Right renal cortex interstitium (tissue), 3 donors: ENCODE measurements at regions not wholly inside any gene's neighbourhood (a gene's known extent, or its start where the extent isn't known, plus 50 kb on each side); places are given as distances from the start of the nearest gene placed in this dataset.
"Not testable (repeated sequence)": the region's sequence is repeated elsewhere in the genome, so short reads cannot be mapped to it uniquely, and the experiment has no call there.

Experiments
- DNase-seq, 3 donors: peaks; one replicate each; pipeline ENCODE4 v3.0.0-alpha.2; 2013; ENCODE audit warnings: low read depth in 3 of 3, low spot score in 2 of 3

DNA sequence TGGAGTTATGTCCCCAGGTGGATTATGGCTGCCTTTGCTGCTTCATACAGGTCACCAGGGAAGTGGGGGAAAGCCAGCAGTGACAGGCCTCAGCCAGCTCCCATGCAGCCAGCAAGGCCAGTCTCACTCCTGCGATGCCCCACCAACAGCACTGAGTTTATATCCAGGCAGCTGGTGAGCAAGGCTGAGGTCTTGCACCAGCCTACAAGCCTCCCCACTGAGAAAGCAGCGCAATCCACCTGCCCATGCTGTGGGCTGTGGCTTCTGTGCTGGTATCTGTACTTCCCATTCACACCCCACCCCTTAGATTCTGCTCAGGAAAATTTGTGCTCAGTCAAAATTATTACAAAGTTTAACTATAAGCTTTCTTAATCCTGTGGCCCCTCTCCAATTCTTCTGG lies 153.5 kb downstream of the HHIP start:
- DNase-seq: no peak

DNA sequence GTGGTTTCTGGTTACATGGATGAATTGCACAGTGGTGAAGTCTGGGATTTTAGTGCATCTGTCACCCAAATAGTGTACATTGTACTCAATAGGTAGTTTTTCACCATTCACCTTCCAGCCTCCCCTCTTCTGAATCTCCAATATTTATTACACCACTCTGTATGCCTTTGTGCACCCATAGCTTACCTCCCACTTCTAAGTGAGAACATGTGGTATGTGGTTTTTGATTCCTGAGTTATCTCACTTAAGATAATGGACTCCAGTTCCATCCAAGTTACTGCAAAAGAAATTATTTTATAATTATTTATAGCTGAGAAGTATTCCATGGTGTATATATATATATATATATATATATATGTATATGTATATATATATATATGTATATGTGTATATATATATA lies 155.8 kb downstream of the HHIP start:
- no peak for DNase-seq

DNA sequence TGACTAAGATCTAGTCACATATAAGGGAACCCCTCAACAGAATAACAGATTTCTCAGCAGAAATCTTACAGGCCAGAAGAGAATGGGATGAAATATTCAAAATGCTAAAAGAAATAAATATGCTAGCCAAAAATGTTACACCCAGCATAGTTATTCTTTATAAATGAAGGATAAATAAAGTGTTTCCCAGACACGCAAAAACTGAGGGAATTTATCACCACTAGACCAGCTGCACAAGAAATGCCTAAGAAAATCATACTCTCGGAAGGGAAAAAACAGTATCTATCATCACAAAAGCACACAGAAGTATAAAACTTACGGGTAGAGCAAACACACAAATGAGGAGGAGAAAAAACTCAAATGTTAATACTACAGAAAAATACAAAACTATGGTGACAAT lies 162.1 kb downstream of the HHIP start:
- DNase-seq: no peak

DNA sequence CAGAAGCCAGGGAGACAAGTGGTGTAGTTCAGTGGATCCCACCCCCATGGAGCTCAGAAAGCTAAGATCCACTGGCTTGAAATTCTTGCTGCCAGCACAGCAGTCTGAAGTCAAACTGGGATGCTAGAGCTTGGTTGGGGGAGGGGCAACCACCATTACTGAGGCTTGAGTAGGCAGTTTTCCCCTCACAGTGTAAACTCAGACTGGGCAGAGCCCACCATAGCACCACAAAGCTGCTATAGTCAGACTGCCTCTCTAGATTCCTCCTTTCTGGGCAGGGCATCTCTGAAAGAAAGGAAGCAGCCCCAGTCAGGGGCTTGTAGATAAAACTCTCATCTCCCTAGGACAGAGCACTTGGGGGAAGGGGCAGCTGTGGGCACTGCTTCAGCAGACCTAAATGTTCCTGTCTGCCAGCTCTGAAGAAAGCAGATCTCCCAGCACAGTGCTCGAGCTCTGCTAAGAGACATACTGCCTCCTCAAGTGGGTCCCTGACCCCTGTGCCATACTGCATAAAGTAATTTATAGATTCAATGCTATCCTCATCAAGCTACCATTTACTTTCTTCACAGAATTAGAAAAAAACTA lies 163.2 kb downstream of the HHIP start:
- no peak for DNase-seq

DNA sequence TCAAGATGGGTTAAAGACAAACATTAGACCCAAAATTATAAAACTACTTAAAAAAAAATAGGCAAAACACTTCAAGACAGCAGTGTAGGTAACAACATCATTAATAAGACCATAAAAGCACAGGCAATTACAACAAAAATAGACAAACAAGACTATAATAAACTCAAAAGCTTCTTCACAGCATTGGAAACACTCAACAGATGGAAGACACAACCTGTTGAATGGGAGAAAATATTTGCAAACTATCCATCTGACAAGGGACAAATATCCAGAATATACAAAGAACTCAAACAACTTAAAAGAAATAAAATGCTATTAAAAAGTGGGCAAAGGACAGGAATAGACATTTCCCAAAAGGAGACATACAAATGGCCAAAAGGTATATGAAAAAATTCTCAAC lies 170.7 kb downstream of the HHIP start:
- no peak for DNase-seq

DNA sequence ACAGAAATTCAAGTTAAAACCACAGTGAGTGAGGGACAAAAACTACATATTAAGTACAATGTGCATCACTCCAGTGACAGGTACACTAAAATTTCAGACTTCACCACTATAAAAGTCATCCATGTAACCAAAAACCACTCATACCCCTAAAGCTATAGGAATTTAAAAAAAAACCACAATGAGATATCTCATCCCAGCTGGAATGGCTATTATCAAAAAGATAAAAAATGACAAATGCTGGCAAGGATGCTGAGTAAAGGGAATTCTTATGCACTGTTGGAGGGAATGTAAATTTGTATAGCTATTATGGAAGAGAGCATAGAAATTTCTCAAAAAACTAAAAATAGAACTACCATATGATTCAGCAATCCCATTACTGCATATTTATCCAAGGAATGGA lies 171.1 kb downstream of the HHIP start:
- DNase-seq: no peak

DNA sequence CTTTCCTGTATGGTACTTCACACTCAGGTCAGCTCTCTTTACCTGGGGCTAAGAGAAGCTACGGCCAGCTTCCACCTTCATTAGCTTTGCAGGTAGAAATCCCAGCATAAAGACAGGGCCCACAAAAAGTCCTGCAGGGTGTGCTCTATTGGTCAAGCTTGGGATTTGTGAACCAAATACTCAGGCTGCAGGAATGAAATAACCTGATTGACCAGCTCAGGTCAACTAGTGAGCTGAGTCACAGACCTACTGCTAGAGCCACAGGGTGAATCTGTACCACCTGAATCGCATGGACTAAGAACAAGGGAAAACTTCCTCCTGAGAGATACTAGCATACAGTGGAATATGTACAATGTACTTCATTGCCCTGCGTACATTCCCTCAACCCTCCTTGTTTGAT lies 172.2 kb downstream of the HHIP start:
- DNase-seq: no peak

DNA sequence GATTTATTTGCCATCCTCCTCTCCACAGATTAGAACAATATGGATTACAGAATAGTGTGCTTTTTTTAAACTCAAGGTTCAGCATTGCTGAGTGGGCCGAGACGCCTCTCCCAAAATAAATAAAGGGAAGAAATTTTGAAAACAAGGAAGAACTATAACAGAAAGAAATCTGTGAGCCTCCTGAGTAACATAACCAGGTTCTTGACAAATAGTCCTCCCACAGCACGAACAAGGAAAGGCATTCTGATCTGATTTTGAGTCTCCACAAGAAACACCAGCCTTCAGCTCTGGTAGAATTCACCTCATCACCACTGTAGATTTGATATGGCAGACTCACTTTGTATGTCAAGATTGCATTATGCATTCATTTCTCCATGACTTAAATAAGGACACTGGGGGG lies 173.6 kb downstream of the HHIP start:
- DNase-seq: no peak

DNA sequence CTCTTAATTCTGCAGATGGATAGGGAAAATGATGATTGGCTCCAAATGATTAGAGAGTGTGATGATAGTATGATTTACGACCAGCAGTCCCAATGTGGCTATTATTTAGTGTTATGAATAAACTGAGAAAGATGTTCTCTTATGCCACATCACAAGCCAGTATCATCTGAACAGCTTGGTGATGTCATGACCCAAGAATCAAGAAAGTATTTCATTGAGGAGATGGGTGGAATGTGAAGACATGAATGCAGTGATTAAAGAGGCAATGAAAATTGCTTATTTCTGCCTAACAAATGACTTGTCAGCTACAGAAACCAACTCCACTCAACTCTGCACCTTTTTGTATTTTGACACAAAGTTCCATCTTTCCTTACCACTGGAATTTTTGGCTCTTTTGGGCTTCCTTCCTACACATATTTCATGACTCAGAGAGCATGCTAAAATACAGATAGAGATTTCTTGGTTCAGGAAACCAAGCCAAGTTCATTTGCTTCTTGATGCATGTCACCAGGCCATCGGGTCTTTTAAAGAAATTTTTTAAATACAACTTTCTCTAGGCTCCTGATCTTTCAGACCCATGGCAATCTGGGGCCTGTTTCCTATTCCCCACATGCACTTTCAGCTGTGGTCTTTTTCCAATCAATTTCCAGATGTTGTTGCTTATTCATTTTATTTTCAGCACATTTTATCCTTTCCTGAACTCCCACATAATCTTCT lies 174.2 kb downstream of the HHIP start:
- no peak for DNase-seq

DNA sequence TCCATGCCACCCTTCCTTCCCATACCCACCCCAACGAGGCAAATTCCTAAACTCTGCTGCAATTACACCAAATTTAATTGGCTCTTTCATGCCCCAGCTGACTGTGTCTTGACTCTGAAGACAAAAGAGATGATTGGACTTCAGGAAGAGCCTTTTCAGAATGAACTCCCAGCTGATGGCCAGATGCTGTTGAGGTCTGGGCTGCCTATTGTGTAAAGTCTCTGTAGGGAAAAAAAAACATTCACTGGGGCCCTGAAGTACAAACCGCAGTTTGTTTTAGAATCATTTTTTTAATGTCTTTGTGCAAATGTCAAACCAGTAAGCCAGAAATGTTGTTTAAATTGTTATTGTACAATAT lies 174.8 kb downstream of the HHIP start:
- no peak for DNase-seq

DNA sequence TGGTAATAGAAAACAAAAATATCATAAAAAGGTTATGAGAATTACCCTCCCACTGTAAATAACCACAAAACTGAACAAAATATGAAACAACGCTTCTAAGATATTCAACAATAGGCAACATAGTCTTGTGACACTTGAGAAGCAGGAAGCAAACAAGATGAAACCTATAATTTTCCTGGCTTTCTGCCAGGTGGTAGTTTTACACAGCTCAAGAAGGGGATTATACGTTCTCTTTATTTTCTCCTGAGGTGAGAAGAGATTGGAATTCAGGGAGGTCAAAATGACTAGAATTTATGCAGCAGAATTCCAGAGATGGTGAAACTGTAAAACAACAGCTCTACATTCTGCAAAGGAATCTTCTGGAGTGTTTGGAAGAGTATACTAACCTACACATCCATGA lies 186.0 kb downstream of the HHIP start:
- no peak for DNase-seq

DNA sequence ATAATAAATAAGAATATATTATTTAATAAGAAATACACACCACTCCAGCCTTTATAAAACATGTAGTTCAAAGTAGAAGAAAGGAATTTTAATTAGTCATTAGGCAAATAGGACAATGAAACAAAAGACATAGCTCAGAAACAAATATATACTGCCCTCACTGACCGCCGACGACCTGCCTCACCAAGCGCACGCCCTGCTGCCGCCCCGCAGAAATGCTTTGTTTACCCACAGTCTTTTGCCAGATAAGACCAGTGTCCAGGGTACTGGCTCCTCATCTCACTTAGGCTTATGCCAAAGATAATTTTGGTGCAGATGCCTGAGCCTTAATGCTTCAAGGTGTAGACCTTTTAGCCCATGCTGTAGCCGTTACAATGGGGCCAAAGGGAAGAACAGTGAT lies 199.5 kb downstream of the HHIP start:
- no peak for DNase-seq

DNA sequence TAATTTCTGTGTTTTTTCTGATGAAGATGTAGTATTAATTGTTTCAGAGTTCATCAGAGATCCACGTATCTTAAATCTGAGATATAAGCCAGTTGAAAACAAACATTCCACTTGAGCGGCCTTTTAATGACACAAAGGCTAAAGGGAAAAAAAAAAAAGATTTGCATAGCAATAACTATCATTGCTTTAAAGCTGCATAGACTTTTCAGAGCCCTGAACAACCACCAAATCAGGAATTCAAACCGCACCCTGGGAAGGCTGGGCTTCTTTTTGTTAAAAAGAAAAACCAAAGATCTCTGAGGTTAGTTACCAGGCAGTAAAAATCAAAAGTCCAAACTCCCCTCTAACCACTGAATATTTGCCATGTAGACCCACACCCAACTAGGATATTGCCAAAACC lies 206.0 kb downstream of the HHIP start:
- no peak for DNase-seq

DNA sequence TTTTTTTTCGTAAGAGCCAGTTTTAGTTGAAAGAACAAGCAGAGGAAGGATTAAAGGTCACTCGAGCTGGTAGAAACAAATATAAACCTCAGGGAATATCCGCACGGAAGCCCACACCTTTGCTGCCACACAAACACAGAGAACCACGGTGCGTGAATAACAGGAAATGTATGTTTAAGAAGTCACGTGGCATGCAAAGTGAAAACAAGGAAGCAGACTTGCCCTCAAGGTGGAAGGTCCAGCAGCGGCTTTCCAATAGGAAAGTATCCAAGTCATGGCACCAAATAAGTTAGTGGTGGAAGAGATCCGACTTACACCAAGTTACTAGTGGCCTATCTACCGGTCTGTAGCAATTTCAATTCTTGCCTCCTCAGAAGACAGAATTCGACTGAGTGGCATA lies 215.5 kb downstream of the HHIP start:
- no peak for DNase-seq

DNA sequence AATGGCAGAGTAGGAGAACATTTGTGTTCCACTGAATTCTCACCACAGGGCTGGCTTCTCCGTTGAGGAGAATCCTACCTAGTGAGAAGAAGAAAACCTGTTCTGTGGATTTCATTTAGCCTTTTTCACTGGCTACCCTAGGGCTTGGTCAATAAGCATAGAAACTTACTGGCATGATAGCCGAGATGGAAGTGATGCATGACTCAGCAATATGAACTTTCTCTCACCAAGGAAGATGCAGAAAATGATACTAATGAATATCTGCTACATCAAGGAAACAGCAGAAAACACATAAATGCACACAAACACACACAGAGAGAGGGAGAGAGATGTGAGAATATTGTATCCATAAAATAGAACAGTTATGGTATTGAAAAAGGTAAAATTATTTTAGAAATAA lies 216.3 kb downstream of the HHIP start:
- no peak for DNase-seq

DNA sequence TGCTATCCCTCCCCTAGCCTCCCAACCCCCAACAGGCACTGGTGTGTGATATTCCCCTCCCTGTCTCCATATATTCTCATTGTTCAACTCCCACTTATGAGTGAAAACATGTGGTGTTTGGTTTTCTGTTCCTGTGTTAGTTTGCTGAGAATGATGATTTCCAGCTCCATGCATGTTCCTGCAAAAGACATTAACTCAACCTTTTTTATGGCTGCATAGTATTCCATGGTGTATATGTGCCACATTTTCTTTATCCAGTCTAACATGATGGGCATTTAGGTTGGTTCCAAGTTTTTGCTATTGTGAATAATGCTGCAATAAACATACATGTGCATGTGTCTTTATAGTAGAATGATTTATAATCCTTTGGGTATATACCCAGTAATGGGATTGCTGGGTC lies 218.9 kb downstream of the HHIP start:
- not testable (repeated sequence) for DNase-seq

DNA sequence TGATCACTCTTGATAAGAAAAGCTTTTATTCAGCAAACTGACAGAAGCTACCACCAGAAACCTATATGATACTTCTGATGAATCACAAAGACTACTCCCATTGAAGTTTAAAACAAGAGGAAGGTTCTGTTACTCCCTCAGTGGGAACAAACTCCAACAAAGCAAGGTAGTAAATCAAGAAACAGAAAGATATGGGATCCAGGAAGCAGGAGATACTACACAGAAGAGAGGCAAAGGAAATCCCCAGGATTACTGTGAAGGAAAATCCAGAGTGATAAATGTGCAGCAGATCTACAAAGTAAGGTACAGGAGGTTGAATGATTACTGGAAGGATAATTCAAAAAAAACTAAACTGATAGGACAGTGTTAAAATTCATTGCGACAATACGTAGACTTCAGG lies 222.4 kb downstream of the HHIP start:
- no peak for DNase-seq

DNA sequence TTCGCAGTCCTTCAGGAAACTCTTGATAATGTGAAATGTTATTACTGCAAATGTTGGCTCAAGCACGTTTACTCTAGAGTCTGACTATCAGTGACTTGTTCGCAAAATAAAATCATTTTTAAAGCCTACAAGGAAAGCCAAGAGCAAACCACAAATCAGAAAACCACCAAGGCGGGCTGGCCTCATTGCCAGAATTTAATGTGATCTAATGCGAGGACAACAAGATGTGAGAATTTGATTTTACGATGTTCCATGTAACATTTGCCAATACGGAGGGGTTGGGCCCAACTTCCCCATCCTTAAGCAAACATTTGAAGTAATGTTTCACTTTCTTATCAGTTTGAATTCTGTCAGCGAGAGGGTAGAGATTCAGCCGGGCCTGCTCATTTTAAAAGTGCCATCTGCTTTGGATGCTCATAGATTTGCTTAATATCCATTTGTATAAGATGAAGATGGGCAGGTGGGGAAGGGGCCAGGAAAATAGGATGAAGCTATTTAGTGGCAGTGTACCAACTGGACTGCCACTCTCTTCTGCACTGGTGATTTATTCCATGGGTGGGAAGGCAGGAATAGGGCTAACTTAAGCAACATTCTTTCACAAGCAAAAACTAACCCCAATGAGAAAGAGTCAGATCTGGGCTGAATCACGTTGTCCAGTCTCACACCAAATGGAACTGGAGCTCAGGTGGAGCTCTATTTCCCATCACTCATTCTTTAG lies 225.3 kb downstream of the ANAPC10 start:
- DNase-seq: peak in 1 of 3 donors; percentile 3

DNA sequence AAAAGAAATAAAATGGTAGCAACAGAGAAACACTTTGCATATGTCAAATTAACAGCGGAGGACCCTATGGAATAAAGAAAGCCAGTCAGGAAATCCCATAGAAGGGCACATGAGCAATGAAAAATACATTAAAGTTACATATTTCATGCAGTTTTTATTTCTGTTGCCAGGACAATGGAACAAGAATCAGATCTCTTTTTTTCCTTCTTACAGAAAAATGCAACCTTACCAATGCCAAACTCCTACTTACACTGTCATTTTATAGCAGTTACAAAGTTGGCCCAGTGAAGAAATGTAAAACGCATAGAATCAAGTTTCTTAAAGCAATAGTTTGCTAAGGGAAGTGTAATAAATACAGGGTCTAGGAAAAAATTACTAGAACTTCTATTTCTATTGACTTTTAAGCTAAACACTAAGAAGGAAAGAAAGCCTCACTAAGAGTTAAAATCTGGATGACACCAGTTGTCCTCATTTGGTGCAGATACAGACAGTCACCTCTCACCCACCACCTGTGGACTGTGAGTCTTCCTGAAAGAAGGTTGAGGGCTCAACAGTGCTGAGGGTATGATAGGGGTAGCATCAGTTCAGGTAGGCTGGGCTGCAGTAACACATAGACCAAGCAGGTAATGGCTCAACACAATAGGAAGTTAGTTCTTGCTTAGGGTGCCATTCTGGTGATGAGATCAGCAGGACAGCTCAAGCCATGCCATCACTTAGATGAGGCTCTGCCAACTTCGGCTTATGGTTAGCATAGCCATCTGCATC lies 224.6 kb downstream of the ANAPC10 start:
- DNase-seq: no peak

DNA sequence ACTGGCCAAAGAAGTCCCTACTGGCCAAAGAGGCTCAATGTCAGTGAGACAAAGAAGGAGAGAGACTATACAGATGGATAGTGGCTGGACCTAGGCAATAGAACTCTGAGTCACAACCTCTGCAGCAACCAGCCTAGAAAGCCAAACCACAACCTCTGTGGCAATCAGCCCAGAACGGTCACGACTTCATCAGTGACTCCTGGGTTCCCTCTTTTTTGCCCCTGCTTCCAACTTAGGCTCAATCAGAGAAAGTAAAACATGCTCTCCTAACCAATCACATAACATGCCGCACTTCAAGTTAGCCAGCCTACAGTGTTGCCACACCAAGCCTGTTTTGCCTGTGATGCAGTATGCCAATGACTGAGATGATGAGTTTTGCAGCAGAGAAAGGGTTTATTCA lies 203.4 kb downstream of the ANAPC10 start:
- DNase-seq: no peak

DNA sequence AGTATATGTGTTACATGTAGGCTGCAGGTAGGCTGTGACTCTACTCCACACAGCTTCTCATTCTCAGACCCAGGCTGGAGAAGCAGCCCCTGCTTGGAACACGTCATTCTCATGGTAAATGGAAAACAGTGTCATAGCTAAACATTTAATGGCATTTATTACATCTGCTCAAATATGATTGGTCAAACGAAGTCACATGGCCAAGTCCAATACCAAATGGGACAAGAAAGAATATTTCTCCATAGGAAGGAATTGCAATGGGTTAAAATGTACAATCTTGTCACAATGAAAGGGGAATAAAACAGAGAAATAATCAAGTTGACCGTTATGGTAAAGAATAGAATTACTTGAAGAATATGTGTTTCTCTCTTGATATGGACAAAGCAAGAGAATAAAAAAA lies 198.6 kb downstream of the ANAPC10 start:
- no peak for DNase-seq

DNA sequence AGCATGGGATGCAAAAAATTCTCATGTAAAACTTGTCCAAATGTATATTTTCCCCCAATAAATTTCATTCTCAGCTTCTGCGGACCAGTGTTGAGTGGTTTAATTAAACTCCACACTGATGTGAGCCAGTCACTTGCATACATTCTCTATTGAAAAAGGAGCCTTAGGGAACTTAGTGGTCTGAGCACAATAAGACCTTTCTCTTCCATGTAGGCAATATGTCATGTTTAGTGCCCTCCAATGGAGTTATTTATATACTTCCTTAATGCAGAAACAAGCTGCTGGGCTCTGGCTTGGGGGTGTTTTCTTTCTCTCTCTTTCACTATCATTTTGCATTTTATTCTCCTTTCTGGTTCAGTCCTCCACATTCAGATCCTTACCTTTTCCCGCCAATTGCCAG lies 196.9 kb downstream of the ANAPC10 start:
- no peak for DNase-seq
